ENCODE measurements at regions not wholly inside any gene's neighbourhood (a gene's known extent, or its start where the extent isn't known, plus 50 kb on each side); places are given as distances from the start of the nearest gene placed in this dataset.

GRCh38 chr4:34721835-34722234, 1522.5 kb downstream of the ARAP2 start:
- Histone ChIP-seq H3K4me1 (ENCODE audit: control insufficient read depth, insufficient read depth, low read length) (no peaks in the 10 kb centered on the region), H3K4me3 (ENCODE audit: low read depth, low read length) (no peak overlapping the region)
- no CpG with 5 or more reads among the region's 1 CpG for WGBS (ENCODE audit: insufficient coverage)

DNA sequence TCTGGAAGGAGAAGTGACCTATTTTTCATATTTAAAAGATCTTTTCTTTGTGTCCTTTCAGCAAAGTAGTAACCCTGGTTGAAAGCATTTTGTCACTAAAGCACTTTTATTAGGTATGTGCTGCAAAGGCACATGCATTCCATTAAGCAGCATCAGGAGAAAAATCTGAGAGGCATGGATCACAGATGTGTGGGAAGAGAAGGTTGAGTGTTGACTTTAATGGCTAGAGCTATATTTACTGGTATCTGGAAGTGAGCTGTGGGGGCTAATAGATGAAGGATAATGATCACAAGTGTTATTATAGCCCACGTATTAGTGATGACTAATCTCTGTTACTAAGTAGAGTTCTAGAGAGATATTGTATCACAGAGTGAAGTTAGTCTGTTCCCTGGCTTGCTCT, 1520.7 kb downstream of the ARAP2 start:
- Histone ChIP-seq H3K4me1 (ENCODE audit: control insufficient read depth, insufficient read depth, low read length) (no peaks in the 10 kb centered on the region), H3K36me3 (ENCODE audit: control insufficient read depth, insufficient read depth, low read length) (no peaks in the 10 kb centered on the region), H3K4me3 (ENCODE audit: low read depth, low read length) (no peak overlapping the region), H3K27me3 (ENCODE audit: control insufficient read depth, insufficient read depth, low read length) (no peaks in the 10 kb centered on the region), H3K27ac (ENCODE audit: low read depth, low read length) (no peak overlapping the region), H3K9me3 (ENCODE audit: control insufficient read depth, insufficient read depth, low read length) (no peaks in the 10 kb centered on the region)
- no CpG with 5 or more reads among the region's 1 CpG for WGBS (ENCODE audit: insufficient coverage)
- DNase-seq (ENCODE audit: low read depth in 4 of 6, low spot score in 6 of 6), result peak in 1 of 6 donors; percentile 19

More at GRCh38 chr4:34721835-34722234, 1522.5 kb downstream of the ARAP2 start:
- Histone ChIP-seq H3K9me3 (ENCODE audit: control insufficient read depth, insufficient read depth, low read length) (no peaks in the 10 kb centered on the region), H3K36me3 (ENCODE audit: control insufficient read depth, insufficient read depth, low read length) (no peaks in the 10 kb centered on the region), H3K27ac (ENCODE audit: low read depth, low read length) (no peak overlapping the region), H3K27me3 (ENCODE audit: control insufficient read depth, insufficient read depth, low read length) (no peaks in the 10 kb centered on the region)
- no peak for DNase-seq (ENCODE audit: low read depth in 4 of 6, low spot score in 6 of 6)

- no CpG with 5 or more reads among the region's 1 CpG for WGBS (ENCODE audit: insufficient coverage)
- DNase-seq (ENCODE audit: low read depth in 4 of 6, low spot score in 6 of 6), result peak in 1 of 6 donors; percentile 10
- Histone ChIP-seq H3K36me3 (ENCODE audit: control insufficient read depth, insufficient read depth, low read length) (no peaks in the 10 kb centered on the region), H3K27me3 (ENCODE audit: control insufficient read depth, insufficient read depth, low read length) (no peaks in the 10 kb centered on the region), H3K9me3 (ENCODE audit: control insufficient read depth, insufficient read depth, low read length) (no peaks in the 10 kb centered on the region), H3K4me1 (ENCODE audit: control insufficient read depth, insufficient read depth, low read length) (no peaks in the 10 kb centered on the region), H3K4me3 (ENCODE audit: low read depth, low read length) (no peak overlapping the region), H3K27ac (ENCODE audit: low read depth, low read length) (no peak overlapping the region)
Measured at GRCh38 chr4:34724491-34724890, 1519.8 kb downstream of the ARAP2 start.

- DNase-seq (ENCODE audit: low read depth in 4 of 6, low spot score in 6 of 6), result peak in 2 of 6 donors; percentile 9 to 10
- Histone ChIP-seq H3K4me3 (ENCODE audit: low read depth, low read length) (no peak overlapping the region), H3K36me3 (ENCODE audit: control insufficient read depth, insufficient read depth, low read length) (no peaks in the 10 kb centered on the region), H3K4me1 (ENCODE audit: control insufficient read depth, insufficient read depth, low read length) (no peaks in the 10 kb centered on the region), H3K27me3 (ENCODE audit: control insufficient read depth, insufficient read depth, low read length) (no peaks in the 10 kb centered on the region), H3K27ac (ENCODE audit: low read depth, low read length) (no peak overlapping the region), H3K9me3 (ENCODE audit: control insufficient read depth, insufficient read depth, low read length) (no peaks in the 10 kb centered on the region)
Measured at GRCh38 chr4:34731070-34731469, 1513.2 kb downstream of the ARAP2 start.

GRCh38 chr4:34732176-34732950, 1512.0 kb downstream of the ARAP2 start:
- no peak overlapping the region for H3K4me3 ChIP-seq (ENCODE audit: low read depth, low read length)
- no peaks in the 10 kb centered on the region for H3K27me3 ChIP-seq (ENCODE audit: control insufficient read depth, insufficient read depth, low read length)
- H3K9me3 ChIP-seq (ENCODE audit: control insufficient read depth, insufficient read depth, low read length), result no peaks in the 10 kb centered on the region
- DNase-seq (ENCODE audit: low read depth in 4 of 6, low spot score in 6 of 6), result peak in 1 of 6 donors; percentile 49
- no peaks in the 10 kb centered on the region for H3K4me1 ChIP-seq (ENCODE audit: control insufficient read depth, insufficient read depth, low read length)
- H3K27ac ChIP-seq (ENCODE audit: low read depth, low read length), result no peak overlapping the region
- no peaks in the 10 kb centered on the region for H3K36me3 ChIP-seq (ENCODE audit: control insufficient read depth, insufficient read depth, low read length)
- WGBS (ENCODE audit: insufficient coverage), result no CpG with 5 or more reads among the region's 2 CpGs

GRCh38 chr4:34733185-34733941, 1511.0 kb downstream of the ARAP2 start:
- H3K9me3 ChIP-seq (ENCODE audit: control insufficient read depth, insufficient read depth, low read length), result no peaks in the 10 kb centered on the region
- no peak for DNase-seq (ENCODE audit: low read depth in 4 of 6, low spot score in 6 of 6)
- H3K4me1 ChIP-seq (ENCODE audit: control insufficient read depth, insufficient read depth, low read length), result no peaks in the 10 kb centered on the region
- H3K4me3 ChIP-seq (ENCODE audit: low read depth, low read length), result no peak overlapping the region
- no peaks in the 10 kb centered on the region for H3K36me3 ChIP-seq (ENCODE audit: control insufficient read depth, insufficient read depth, low read length)
- H3K27ac ChIP-seq (ENCODE audit: low read depth, low read length), result no peak overlapping the region
- H3K27me3 ChIP-seq (ENCODE audit: control insufficient read depth, insufficient read depth, low read length), result no peaks in the 10 kb centered on the region
- 73% methylated on average over 5 of the region's 10 CpGs for WGBS (ENCODE audit: insufficient coverage)

DNA sequence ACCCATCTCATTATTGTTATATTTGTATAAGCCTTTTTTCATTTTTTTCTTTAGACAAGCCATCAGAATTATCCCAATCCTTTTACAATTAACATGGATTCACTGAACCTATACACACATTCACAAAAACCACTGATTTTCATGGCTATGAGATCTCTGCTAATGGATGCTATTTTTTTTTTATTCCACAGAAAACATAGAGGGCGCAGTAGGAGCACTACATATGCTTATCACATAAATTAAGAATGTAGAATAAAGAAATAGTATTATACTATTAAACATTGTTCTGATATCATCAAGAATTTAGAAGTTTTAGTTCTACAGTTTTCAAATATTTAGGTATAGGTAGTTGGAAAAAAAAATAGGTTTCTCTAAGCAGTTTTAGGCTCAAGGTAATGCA, 1477.4 kb downstream of the ARAP2 start:
- H3K9me3 ChIP-seq (ENCODE audit: control insufficient read depth, insufficient read depth, low read length), result no peaks in the 10 kb centered on the region
- no peak overlapping the region for H3K4me3 ChIP-seq (ENCODE audit: low read depth, low read length)
- H3K36me3 ChIP-seq (ENCODE audit: control insufficient read depth, insufficient read depth, low read length), result no peaks in the 10 kb centered on the region
- H3K27ac ChIP-seq (ENCODE audit: low read depth, low read length), result no peak overlapping the region
- no CpG with 5 or more reads among the region's 1 CpG for WGBS (ENCODE audit: insufficient coverage)
- DNase-seq (ENCODE audit: low read depth in 4 of 6, low spot score in 6 of 6), result peak in 1 of 6 donors; percentile 29
- no peaks in the 10 kb centered on the region for H3K27me3 ChIP-seq (ENCODE audit: control insufficient read depth, insufficient read depth, low read length)
- H3K4me1 ChIP-seq (ENCODE audit: control insufficient read depth, insufficient read depth, low read length), result no peaks in the 10 kb centered on the region

DNA sequence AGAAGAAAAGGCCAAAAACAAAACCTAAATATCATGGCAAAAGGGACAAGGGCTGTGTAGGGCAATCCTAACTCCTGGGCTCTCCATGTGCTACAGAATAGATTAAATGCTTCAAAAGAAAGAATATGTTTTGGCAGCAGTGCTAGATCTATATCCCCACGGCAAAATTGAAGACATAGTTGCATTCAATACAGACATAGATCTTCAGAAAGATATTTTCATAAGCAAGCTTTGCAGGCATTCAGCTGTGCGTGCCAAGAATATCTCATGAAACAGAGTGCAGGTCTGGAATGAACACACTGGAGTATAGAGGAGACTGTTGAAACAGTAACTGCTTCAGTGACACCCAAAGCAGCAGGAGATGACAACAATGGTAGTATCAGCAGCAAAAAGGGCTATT, 1476.9 kb downstream of the ARAP2 start:
- WGBS (ENCODE audit: insufficient coverage), result no CpG with 5 or more reads among the region's 2 CpGs
- Histone ChIP-seq H3K9me3 (ENCODE audit: control insufficient read depth, insufficient read depth, low read length) (no peaks in the 10 kb centered on the region), H3K36me3 (ENCODE audit: control insufficient read depth, insufficient read depth, low read length) (no peaks in the 10 kb centered on the region), H3K4me1 (ENCODE audit: control insufficient read depth, insufficient read depth, low read length) (no peaks in the 10 kb centered on the region), H3K27ac (ENCODE audit: low read depth, low read length) (no peak overlapping the region), H3K4me3 (ENCODE audit: low read depth, low read length) (no peak overlapping the region), H3K27me3 (ENCODE audit: control insufficient read depth, insufficient read depth, low read length) (no peaks in the 10 kb centered on the region)
- peak in 5 of 6 donors; percentile 13 to 95 (median 23) for DNase-seq (ENCODE audit: low read depth in 4 of 6, low spot score in 6 of 6)

GRCh38 chr4:34771632-34772031, 1472.7 kb downstream of the ARAP2 start:
- H3K9me3 ChIP-seq (ENCODE audit: control insufficient read depth, insufficient read depth, low read length), result no peaks in the 10 kb centered on the region
- no peak overlapping the region for H3K27ac ChIP-seq (ENCODE audit: low read depth, low read length)
- WGBS (ENCODE audit: insufficient coverage), result 86% methylated on average over 5 of the region's 8 CpGs
- no peaks in the 10 kb centered on the region for H3K27me3 ChIP-seq (ENCODE audit: control insufficient read depth, insufficient read depth, low read length)
- no peak for DNase-seq (ENCODE audit: low read depth in 4 of 6, low spot score in 6 of 6)
- no peaks in the 10 kb centered on the region for H3K4me1 ChIP-seq (ENCODE audit: control insufficient read depth, insufficient read depth, low read length)
- no peaks in the 10 kb centered on the region for H3K36me3 ChIP-seq (ENCODE audit: control insufficient read depth, insufficient read depth, low read length)
- H3K4me3 ChIP-seq (ENCODE audit: low read depth, low read length), result no peak overlapping the region

GRCh38 chr4:34790131-34790530, 1454.2 kb downstream of the ARAP2 start:
- no peak overlapping the region for H3K27ac ChIP-seq (ENCODE audit: low read depth, low read length)
- no peak overlapping the region for H3K4me3 ChIP-seq (ENCODE audit: low read depth, low read length)
- no peak for DNase-seq (ENCODE audit: low read depth in 4 of 6, low spot score in 6 of 6)
- peaks cover 6% of the 10 kb centered on the region for H3K9me3 ChIP-seq (ENCODE audit: control insufficient read depth, insufficient read depth, low read length)
- WGBS (ENCODE audit: insufficient coverage), result 39% methylated on average over 2 of the region's 2 CpGs
- no peaks in the 10 kb centered on the region for H3K4me1 ChIP-seq (ENCODE audit: control insufficient read depth, insufficient read depth, low read length)
- no peaks in the 10 kb centered on the region for H3K36me3 ChIP-seq (ENCODE audit: control insufficient read depth, insufficient read depth, low read length)
- H3K27me3 ChIP-seq (ENCODE audit: control insufficient read depth, insufficient read depth, low read length), result no peaks in the 10 kb centered on the region
